Common myeloid progenitor, CD34-positive (primary cell): ENCODE measurements at regions not wholly inside any gene's neighbourhood (a gene's known extent, or its start where the extent isn't known, plus 50 kb on each side); places are given as distances from the start of the nearest gene placed in this dataset.

Source experiments
- CTCF ChIA-PET: fragments of 350-600 bp; sonication (Branson Sonifier 250); formaldehyde crosslinking; loops from one replicate; lab custom pipeline; 2021; ENCODE audit warnings: antibody characterized with exemption; lab: Charles Lee
- POLR2A ChIA-PET: fragments of 350-600 bp; sonication (Branson Sonifier 250); formaldehyde crosslinking; loops from one replicate; lab custom pipeline; 2021; ENCODE audit warnings: antibody characterized with exemption; lab: Charles Lee
- DNase-seq, 3 donors: peaks; one replicate each; pipeline versions ENCODE4 v3.0.0 to v3.0.0-alpha.2; 2013
- H3K27ac ChIP-seq, 2 experiments: 1 replicate in 1 of 2; 2 replicates in 1 of 2; pipeline ENCODE4 v1.7.0; 2013; ENCODE audit warnings: inconsistent platforms in 2 of 2, low read length in 2 of 2, mild to moderate bottlenecking in 2 of 2, low read depth in 1 of 2, moderate library complexity in 1 of 2; ENCODE audit not compliant: severe bottlenecking in 2 of 2, insufficient read depth in 1 of 2, poor library complexity in 1 of 2
- H3K27me3 ChIP-seq, 5 experiments: replicated peaks in 2 of 5; 1 replicate in 3 of 5; 2 replicates in 2 of 5; pipeline versions ENCODE4 v1.6.1 to v1.7.0; 2013; ENCODE audit warnings: low read length in 4 of 5, mild to moderate bottlenecking in 2 of 5, moderate library complexity in 2 of 5, inconsistent platforms in 1 of 5; ENCODE audit not compliant: insufficient read depth in 5 of 5, control insufficient read depth in 4 of 5
- H3K36me3 ChIP-seq, 4 experiments: 1 replicate in 2 of 4; 2 replicates in 2 of 4; pipeline versions ENCODE4 v1.6.1 to v1.7.0; 2013; ENCODE audit warnings: low read length in 3 of 4, control low read depth in 1 of 4, mild to moderate bottlenecking in 1 of 4; ENCODE audit not compliant: control insufficient read depth in 4 of 4, insufficient read depth in 4 of 4
- H3K4me1 ChIP-seq, 4 experiments: 1 replicate in 3 of 4; 2 replicates in 1 of 4; pipeline versions ENCODE4 v1.6.1 to v1.7.1; 2013; ENCODE audit warnings: low read length in 3 of 4, mild to moderate bottlenecking in 3 of 4, control low read depth in 1 of 4, inconsistent platforms in 1 of 4, moderate library complexity in 1 of 4; ENCODE audit not compliant: control insufficient read depth in 4 of 4, insufficient read depth in 4 of 4; ENCODE audit errors: control extremely low read depth in 1 of 4
- H3K4me3 ChIP-seq, 7 experiments: 1 replicate in 4 of 7; 2 replicates in 3 of 7; pipeline versions ENCODE4 v1.5.1 to v1.7.0; 2013; ENCODE audit warnings: mild to moderate bottlenecking in 7 of 7, low read length in 6 of 7, moderate library complexity in 6 of 7, inconsistent platforms in 2 of 7, low read depth in 2 of 7, control low read depth in 1 of 7; ENCODE audit not compliant: insufficient read depth in 4 of 7, control insufficient read depth in 1 of 7; ENCODE audit errors: extremely low read depth in 1 of 7
- H3K9me3 ChIP-seq, 5 experiments: 1 replicate in 4 of 5; 2 replicates in 1 of 5; pipeline versions ENCODE4 v1.6.1 to v1.7.1; 2013; ENCODE audit warnings: low read length in 4 of 5, mild to moderate bottlenecking in 2 of 5, inconsistent platforms in 1 of 5, low read depth in 1 of 5, moderate library complexity in 1 of 5; ENCODE audit not compliant: control insufficient read depth in 4 of 5, insufficient read depth in 2 of 5; ENCODE audit errors: control extremely low read depth in 1 of 5
- WGBS: methylation state at CpG from one replicate; pipeline ENCODE4 v1.1.5; 2013; ENCODE audit not compliant: insufficient coverage; 5-methylcytosine and 5-hydroxymethylcytosine counted together

DNA sequence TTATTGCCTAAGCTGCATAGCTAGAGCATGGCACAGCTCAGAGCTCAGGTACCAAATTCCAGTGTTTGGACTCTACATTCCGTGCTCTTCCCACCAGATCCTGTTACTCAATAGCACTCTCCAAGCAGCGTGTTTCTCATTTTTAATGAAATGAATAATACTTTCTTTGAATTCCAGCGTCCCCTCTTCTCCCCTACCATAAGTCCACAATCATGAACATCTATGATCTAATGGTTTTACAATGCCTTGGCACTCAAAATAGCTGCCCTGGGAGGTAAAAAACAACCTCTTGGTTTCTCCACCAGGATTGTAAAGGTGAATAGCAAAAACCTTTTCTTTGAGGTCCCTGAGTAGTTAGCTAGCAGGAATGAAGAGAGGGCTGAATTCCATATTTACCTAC lies 480.0 kb upstream of the PKN2 start:
- 92% methylated on average over 2 of the region's 3 CpGs for WGBS
- CTCF ChIA-PET = no interaction called here
- H3K4me3 ChIP-seq = no peak overlapping the region
- POLR2A ChIA-PET = no interaction called here
- no peaks in the 10 kb centered on the region for H3K9me3 ChIP-seq
- H3K4me1 ChIP-seq = no peaks in the 10 kb centered on the region
- no peak overlapping the region for H3K27ac ChIP-seq
- H3K36me3 ChIP-seq = no peaks in the 10 kb centered on the region
- no peak for DNase-seq
- no peaks in the 10 kb centered on the region for H3K27me3 ChIP-seq

- Histone ChIP-seq H3K36me3 (no peaks in the 10 kb centered on the region), H3K27me3 (no peaks in the 10 kb centered on the region), H3K4me1 (no peaks in the 10 kb centered on the region), H3K4me3 (no peak overlapping the region), H3K9me3 (no peaks in the 10 kb centered on the region), H3K27ac (no peak overlapping the region)
- CTCF ChIA-PET = no interaction called here
- WGBS = no CpG with 5 or more reads among the region's 1 CpG
- POLR2A ChIA-PET = no interaction called here
- no peak for DNase-seq
These were observed 479.4 kb upstream of the PKN2 start for GRCh38 chr1:88204612-88205167.

- 100% methylated on average over 1 of the region's 1 CpG for WGBS
- POLR2A ChIA-PET = no interaction called here
These were observed 475.7 kb upstream of the PKN2 start for GRCh38 chr1:88208389-88208788.

GRCh38 chr1:88210103-88210787 lies 473.8 kb upstream of the PKN2 start:
- Histone ChIP-seq H3K27ac (no peak overlapping the region), H3K4me3 (no peak overlapping the region), H3K9me3 (no peaks in the 10 kb centered on the region), H3K27me3 (no peaks in the 10 kb centered on the region), H3K4me1 (peaks cover 0 to 5% (median 0%) of the 10 kb centered on the region in 4 experiments), H3K36me3 (no peaks in the 10 kb centered on the region)
- 36% methylated on average over 2 of the region's 2 CpGs for WGBS
- ChIA-PET CTCF (no interaction called here), POLR2A (no interaction called here)
- DNase-seq = no peak

More at GRCh38 chr1:88208389-88208788, 475.7 kb upstream of the PKN2 start:
- DNase-seq = no peak
- Histone ChIP-seq H3K9me3 (no peaks in the 10 kb centered on the region), H3K27ac (no peak overlapping the region), H3K4me1 (peaks cover 0 to 5% (median 0%) of the 10 kb centered on the region in 4 experiments), H3K27me3 (no peaks in the 10 kb centered on the region), H3K4me3 (no peak overlapping the region), H3K36me3 (no peaks in the 10 kb centered on the region)
- CTCF ChIA-PET = interaction anchor here (1.1 kb wide), 1 partner anchor 9 kb away, joined by 3 read pairs; no protein-coding TSS in a partner anchor

- no peak overlapping the region for H3K4me3 ChIP-seq
- H3K27me3 ChIP-seq = no peaks in the 10 kb centered on the region
- H3K9me3 ChIP-seq = no peaks in the 10 kb centered on the region
- H3K36me3 ChIP-seq = no peaks in the 10 kb centered on the region
- H3K4me1 ChIP-seq = no peaks in the 10 kb centered on the region
- CTCF ChIA-PET = interaction anchor here (1.2 kb wide), 1 partner anchor 36 kb away, joined by 3 read pairs; no protein-coding TSS in a partner anchor
- H3K27ac ChIP-seq = no peak overlapping the region
- POLR2A ChIA-PET = no interaction called here
- DNase-seq = no peak
- WGBS = 90% methylated on average over 2 of the region's 4 CpGs
These were observed 467.6 kb upstream of the PKN2 start for GRCh38 chr1:88216441-88216840.

DNA sequence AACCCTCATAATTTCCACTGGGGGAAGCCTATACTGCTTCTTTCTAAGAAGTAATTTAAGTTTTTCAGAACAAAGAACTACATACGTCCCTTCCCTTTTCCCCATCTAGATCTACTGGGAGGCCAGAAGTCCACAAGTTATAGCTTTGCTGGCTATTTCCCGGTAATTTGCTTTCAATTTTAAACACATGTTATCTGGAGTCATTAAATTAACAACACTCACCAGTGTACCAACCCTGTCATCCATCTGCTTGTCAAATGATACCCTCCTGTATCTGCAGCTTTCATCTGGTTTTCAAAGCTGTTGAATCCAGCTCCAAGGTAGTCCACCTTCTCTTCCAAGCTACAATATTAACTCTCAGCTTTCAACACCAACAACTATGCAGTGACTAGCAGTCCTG lies 466.7 kb upstream of the PKN2 start:
- no peak overlapping the region for H3K4me3 ChIP-seq
- H3K4me1 ChIP-seq = no peaks in the 10 kb centered on the region
- no peaks in the 10 kb centered on the region for H3K27me3 ChIP-seq
- 76% methylated on average over 2 of the region's 2 CpGs for WGBS
- no peaks in the 10 kb centered on the region for H3K9me3 ChIP-seq
- no peaks in the 10 kb centered on the region for H3K36me3 ChIP-seq
- H3K27ac ChIP-seq = no peak overlapping the region
- ChIA-PET POLR2A (no interaction called here), CTCF (interaction anchor here (1.2 kb wide), 1 partner anchor 37 kb away, joined by 3 read pairs; no protein-coding TSS in a partner anchor)
- no peak for DNase-seq

DNA sequence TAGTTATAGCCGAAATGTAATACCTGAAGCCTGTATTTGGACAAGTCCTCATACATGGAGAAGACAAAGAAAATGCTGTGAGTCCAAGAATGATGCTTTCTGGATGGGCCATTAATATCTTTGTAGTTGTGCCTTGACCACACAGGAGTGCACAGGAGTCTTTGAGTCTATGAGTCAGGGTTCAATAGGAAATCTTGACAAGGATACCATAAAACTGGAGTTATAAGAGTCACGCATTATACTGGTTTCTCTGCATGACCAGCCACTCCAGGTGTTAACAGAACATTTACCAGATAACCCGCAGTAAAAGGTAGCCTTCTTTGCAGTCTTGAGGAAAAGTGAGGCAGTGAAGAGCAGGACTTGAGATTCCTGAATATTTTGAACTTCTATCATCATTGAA lies 464.6 kb upstream of the PKN2 start:
- Histone ChIP-seq H3K27me3 (no peaks in the 10 kb centered on the region), H3K4me1 (no peaks in the 10 kb centered on the region), H3K27ac (no peak overlapping the region), H3K9me3 (no peaks in the 10 kb centered on the region), H3K36me3 (no peaks in the 10 kb centered on the region), H3K4me3 (no peak overlapping the region)
- WGBS = 100% methylated on average over 1 of the region's 3 CpGs
- CTCF ChIA-PET = no interaction called here
- DNase-seq = no peak
- POLR2A ChIA-PET = interaction anchor here (0.6 kb wide), 1 partner anchor 7 kb away, joined by 3 read pairs; no protein-coding TSS in a partner anchor
